Neural cell (in vitro differentiated cells): ENCODE measurements at regions not wholly inside any gene's neighbourhood (a gene's known extent, or its start where the extent isn't known, plus 50 kb on each side); places are given as distances from the start of the nearest gene placed in this dataset.
A peak's percentile ranks its signal among the peaks of the same experiment; 100 is the strongest.

Source experiments
- POLR2AphosphoS5 ChIP-seq: IDR thresholded peaks from 2 replicates; pipeline ENCODE4 v1.6.1; 2012
- TF ChIP-seq, protein P1 (sequence below): fragments of 450-650 bp; IDR thresholded peaks from 2 replicates; pipeline ENCODE4 v1.5.1; 2014; ENCODE audit warnings: antibody characterized with exemption, mild to moderate bottlenecking, moderate library complexity; ENCODE audit not compliant: poor library complexity, severe bottlenecking

DNA sequence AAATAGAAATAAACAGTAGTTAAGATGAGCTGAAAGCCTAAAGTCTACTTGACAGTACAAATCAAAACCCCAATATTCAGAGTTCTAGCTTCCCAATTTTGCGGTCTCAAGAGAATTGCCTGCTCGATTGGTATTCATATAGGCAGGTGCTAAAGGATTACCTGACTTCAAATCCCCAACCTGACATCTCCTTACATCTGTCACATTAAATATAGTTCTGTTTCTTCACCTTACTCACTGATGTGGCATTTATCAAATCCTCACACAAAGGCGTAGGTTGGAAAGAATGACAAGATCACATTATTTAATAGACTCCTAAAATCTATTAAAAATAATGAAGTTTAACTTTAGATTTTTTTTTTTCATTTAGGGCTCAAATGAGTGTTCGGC lies 72.8 kb upstream of the ANKH start:
- TF ChIP-seq, protein P1, sequence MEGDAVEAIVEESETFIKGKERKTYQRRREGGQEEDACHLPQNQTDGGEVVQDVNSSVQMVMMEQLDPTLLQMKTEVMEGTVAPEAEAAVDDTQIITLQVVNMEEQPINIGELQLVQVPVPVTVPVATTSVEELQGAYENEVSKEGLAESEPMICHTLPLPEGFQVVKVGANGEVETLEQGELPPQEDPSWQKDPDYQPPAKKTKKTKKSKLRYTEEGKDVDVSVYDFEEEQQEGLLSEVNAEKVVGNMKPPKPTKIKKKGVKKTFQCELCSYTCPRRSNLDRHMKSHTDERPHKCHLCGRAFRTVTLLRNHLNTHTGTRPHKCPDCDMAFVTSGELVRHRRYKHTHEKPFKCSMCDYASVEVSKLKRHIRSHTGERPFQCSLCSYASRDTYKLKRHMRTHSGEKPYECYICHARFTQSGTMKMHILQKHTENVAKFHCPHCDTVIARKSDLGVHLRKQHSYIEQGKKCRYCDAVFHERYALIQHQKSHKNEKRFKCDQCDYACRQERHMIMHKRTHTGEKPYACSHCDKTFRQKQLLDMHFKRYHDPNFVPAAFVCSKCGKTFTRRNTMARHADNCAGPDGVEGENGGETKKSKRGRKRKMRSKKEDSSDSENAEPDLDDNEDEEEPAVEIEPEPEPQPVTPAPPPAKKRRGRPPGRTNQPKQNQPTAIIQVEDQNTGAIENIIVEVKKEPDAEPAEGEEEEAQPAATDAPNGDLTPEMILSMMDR = no peak
- TF ChIP-seq POLR2AphosphoS5 = peak; percentile 35
